Middle frontal gyrus (tissue), 1 donor: ENCODE measurements at regions not wholly inside any gene's neighbourhood (a gene's known extent, or its start where the extent isn't known, plus 50 kb on each side); places are given as distances from the start of the nearest gene placed in this dataset.
"Not testable (repeated sequence)": the region's sequence is repeated elsewhere in the genome, so short reads cannot be mapped to it uniquely, and the experiment has no call there.

ENCODE experiments used
- DNase-seq: peaks from one replicate; pipeline ENCODE4 v3.0.0-alpha.2; 2015; ENCODE audit warnings: low spot score; ENCODE audit errors: extremely low spot score

DNA sequence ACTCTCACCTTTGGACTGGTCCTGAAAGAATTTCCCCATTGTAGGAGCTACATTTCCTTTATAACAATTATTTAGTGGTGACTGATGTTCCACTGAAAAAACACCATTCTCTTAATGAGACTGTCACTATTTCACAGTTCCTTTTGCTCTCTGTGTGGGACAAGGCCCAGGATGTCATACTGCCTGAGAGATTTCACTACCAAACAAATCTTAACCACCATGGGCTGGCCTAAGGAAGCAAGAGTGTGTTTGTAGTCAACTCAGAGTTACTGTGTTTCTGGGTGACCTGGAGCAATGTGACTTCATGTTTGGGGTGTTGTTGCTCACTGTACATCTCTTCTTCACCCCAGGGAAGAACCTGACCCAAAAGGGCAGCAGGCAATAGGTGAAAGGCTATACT is 50.1 kb upstream of the ZNF608 start:
- no peak for DNase-seq

DNA sequence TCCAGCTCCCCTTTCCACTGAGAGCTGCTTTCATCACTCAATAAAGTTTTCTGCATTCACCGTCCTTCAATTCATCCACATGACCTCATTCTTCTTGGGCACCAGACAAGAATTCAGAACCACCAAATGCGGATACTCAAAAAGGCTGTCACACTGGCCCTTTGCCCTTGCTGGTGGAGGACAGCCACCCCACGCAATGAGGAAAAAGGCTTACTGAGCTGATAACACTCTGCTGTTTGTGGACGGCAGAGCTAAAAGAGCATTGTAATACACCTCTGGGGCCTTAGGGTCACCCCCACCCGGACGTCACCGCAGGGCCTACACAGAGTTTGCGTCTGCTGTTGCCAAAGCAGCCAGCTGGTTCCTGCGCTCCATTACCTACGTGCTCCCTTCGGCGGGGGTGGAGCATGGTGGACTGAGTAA is 51.2 kb upstream of the ZNF608 start:
- DNase-seq = no peak

DNA sequence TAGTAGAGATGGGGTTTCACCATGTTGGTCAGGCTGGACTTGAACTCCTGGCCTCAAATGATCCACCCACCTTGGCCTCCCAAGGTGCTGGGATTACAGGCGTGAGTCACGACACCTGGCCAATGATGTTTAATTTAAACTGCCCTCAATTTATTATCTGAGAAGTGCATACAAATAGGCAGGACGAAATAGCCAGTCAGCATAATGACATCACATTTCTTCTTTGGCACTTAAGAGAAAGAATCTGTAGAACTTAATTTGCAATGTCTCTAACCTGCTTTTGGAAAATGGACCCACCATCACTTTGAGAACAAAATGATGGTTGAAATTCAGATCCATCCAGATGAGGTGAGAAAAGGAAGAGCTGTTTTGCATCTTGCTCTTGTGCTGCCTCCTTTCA is 52.5 kb upstream of the ZNF608 start:
- no peak for DNase-seq

GRCh38 chr5:124801551-124801950 is 55.1 kb upstream of the ZNF608 start:
- DNase-seq = no peak

GRCh38 chr5:124803617-124804323 is 57.3 kb upstream of the ZNF608 start:
- DNase-seq = no peak

GRCh38 chr5:124806026-124806372 is 59.6 kb upstream of the ZNF608 start:
- DNase-seq = no peak

GRCh38 chr5:124806373-124807077 is 60.1 kb upstream of the ZNF608 start:
- DNase-seq = no peak

DNA sequence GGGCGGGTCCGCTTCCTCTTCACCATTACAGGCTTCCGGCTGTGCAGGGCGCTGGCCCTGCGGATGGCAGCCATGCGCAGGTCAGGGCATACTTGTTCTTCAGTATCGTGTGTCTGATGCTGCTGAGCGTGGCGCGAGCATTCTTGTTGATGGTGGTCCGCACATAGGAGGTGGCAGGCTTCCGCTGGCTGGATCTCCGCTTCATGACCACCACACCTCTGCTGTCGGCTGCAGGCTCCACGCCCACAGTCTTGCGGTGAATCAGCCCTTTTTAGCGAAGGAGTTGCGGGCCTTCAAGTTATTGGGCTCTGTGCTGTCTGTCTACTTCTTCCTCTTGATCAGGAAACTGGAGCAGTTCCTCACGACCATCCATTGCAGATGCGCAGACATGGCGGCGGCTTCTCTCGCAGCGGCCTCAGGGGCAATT is 62.4 kb upstream of the ZNF608 start:
- DNase-seq = no peak

DNA sequence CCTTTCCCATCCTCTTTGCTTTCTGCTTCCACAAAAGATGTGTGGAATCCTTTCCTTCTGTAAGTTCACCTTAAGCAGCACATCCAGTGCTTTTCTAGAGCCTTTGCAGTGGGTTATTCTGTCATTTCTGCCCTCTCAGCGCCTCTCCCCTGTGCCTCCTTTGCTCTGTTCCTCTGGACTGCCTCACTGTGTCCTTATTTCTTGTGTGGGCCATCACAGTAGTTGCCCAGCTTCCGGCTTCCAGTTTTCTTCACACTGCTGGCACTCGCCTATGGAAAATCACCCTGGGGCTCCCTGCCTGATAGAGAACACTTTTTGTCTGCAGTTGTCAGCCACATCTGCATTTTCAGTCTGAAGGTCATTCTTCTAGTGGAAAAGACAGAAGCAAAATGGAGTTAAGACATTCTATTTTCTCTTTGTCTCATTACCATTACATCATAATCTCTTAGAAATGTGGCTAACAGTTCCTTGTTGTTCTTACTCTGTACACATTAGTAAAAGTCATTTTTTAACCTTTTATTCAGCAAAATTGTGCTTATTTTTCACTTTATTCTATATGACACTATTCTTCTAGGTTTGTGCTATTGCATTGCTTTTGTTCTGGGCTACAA is 64.1 kb upstream of the ZNF608 start:
- no peak for DNase-seq

- no peak for DNase-seq
Observed at GRCh38 chr5:124812771-124813358, 66.4 kb upstream of the ZNF608 start.

DNA sequence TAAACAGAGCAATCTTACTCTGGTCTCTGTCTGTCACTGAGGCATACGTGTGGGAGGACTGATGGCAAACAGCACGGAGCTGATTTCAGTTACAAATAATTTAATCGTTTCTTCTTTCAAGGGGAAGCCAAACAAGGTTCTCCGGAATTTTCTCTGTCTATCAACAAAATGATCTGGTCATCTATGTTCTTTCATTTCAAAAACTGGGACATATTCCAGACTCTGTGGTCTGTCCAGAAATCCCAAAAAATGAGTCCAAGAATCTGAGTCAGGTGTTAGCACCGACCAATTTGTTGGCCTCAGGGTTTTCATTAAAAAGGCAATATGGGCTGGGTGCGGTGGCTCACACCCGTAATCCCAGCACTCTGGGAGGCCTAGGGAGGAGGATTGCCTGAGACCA is 69.9 kb upstream of the ZNF608 start:
- DNase-seq = no peak

- DNase-seq = no peak
Observed at GRCh38 chr5:124819201-124819600, 72.8 kb upstream of the ZNF608 start.

DNA sequence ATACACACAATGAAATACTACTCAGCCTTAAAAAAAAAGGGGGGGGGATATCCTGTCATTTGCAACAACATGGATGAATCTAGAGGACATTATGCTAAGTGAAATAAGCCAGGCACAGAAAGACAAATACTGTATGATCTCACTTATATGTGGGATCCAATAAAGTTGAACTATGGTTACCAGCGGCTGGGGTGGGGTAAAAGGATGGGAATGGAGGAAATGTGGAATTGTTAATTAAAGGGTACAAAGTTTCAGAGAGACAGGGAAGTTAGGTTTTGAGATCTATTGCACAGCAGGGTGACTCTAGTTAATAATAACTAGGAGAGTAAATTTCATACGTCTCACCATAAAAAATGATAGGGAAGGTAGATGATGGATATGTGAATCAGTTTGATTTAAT is 76.2 kb upstream of the ZNF608 start:
- DNase-seq = no peak

GRCh38 chr5:124823380-124823779 is 76.9 kb upstream of the ZNF608 start:
- DNase-seq = no peak

- no peak for DNase-seq
Observed at GRCh38 chr5:124824637-124825158, 78.3 kb upstream of the ZNF608 start.

DNA sequence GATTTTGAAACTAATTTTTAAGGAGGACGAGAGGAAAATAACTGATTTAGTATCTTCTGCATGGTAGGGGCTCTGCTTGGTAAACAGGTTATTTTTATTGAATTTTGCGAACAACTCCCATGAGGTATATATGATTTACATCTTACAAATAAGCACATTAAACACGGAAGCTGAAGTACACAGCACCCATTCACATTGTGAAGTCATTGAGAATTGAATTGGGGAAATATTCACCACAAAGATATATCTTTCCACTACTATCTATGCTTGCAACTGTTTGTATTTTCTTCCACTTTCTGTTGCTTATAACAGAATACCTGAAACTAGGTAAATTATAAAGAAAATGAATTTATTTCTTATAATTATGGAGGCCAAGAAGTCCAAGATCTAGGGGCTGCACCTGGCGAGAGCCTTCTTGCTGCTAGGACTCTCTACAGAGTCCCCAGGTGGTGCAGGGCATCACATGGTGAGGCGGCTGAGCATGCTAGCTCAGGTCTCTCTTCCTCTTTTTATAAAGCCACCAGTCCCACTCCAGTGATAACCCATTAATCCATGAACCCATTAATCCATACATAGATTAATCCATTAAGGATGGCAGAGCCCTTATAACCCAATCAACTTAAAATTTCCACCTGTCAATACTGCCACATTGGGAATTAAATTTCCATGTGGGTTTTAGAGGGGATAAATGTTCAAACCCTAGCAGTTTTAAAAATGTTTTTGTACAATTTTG is 79.0 kb upstream of the ZNF608 start:
- no peak for DNase-seq

GRCh38 chr5:124825983-124826337 is 79.5 kb upstream of the ZNF608 start:
- DNase-seq = no peak

DNA sequence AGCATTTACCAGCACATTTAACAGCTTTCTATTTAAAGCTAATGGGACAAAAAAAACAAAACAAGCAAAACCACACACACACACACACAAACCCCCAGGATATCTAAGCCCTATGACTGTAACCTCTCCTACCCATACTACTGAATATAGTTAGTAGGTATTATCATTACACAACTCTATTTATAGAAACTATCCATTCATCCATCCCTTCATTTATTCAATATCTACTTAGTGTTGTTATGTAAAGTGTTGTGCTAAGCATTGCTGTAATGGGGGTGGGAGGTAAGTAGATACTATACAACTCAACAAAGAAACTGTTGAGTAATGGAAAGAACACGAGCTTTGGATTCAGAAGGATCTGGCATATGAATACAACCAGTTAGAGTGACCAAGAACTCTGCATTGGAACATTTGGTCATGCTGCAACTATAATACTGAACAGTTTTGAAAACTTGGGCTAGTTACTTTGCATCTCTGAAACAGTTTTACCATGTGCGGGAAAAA is 82.3 kb upstream of the ZNF608 start:
- no peak for DNase-seq

GRCh38 chr5:124831687-124832240 is 85.3 kb upstream of the ZNF608 start:
- no peak for DNase-seq

GRCh38 chr5:124832510-124832909 is 86.1 kb upstream of the ZNF608 start:
- DNase-seq = no peak

- not testable (repeated sequence) for DNase-seq
Observed at GRCh38 chr5:124836314-124836713, 89.9 kb upstream of the ZNF608 start.
